HG02678 (cell line): ENCODE measurements at regions not wholly inside any gene's neighbourhood (a gene's known extent, or its start where the extent isn't known, plus 50 kb on each side); places are given as distances from the start of the nearest gene placed in this dataset.
"Not testable (repeated sequence)": the region's sequence is repeated elsewhere in the genome, so short reads cannot be mapped to it uniquely, and the experiment has no call there.

Experiments
- ATAC-seq: cut with Tn5 transposase; IDR thresholded peaks from one replicate; pipeline ENCODE4 v1.9.1; 2021; ENCODE audit warnings: mild to moderate bottlenecking, moderate library complexity; ENCODE audit not compliant: unreplicated experiment

- no peak for ATAC-seq
These were observed 59.2 kb downstream of the IL12A start for GRCh38 chr3:160047876-160048275.

GRCh38 chr3:160049038-160049437 is 60.4 kb downstream of the IL12A start:
- ATAC-seq = no peak

- no peak for ATAC-seq
These were observed 60.9 kb downstream of the IL12A start for GRCh38 chr3:160049565-160049964.

GRCh38 chr3:160049988-160050387 is 61.4 kb downstream of the IL12A start:
- ATAC-seq = no peak

GRCh38 chr3:160052385-160053047 is 63.9 kb downstream of the IL12A start:
- no peak for ATAC-seq

- no peak for ATAC-seq
These were observed 64.4 kb downstream of the IL12A start for GRCh38 chr3:160053048-160053391.

GRCh38 chr3:160054862-160055261 is 66.2 kb downstream of the IL12A start:
- ATAC-seq = not testable (repeated sequence)

GRCh38 chr3:160055659-160056058 is 67.0 kb downstream of the IL12A start:
- ATAC-seq = no peak

GRCh38 chr3:160057331-160057730 is 68.7 kb downstream of the IL12A start:
- no peak for ATAC-seq

- no peak for ATAC-seq
These were observed 71.9 kb downstream of the IL12A start for GRCh38 chr3:160060409-160061027.

- no peak for ATAC-seq
These were observed 72.9 kb downstream of the IL12A start for GRCh38 chr3:160061525-160061924.

- ATAC-seq = no peak
These were observed 76.6 kb downstream of the IL12A start for GRCh38 chr3:160065282-160065681.

- no peak for ATAC-seq
These were observed 77.2 kb downstream of the IL12A start for GRCh38 chr3:160065786-160066185.

- no peak for ATAC-seq
These were observed 81.4 kb downstream of the IL12A start for GRCh38 chr3:160069986-160070385.

GRCh38 chr3:160076519-160076918 is 87.9 kb downstream of the IL12A start:
- no peak for ATAC-seq

- ATAC-seq = no peak
These were observed 89.9 kb downstream of the IL12A start for GRCh38 chr3:160078533-160078932.

GRCh38 chr3:160081958-160082533 is 93.4 kb downstream of the IL12A start:
- ATAC-seq = no peak

GRCh38 chr3:160084998-160085397 is 96.4 kb downstream of the IL12A start:
- no peak for ATAC-seq

- ATAC-seq = no peak
These were observed 100.0 kb downstream of the IL12A start for GRCh38 chr3:160088492-160089137.

- ATAC-seq = no peak
These were observed 102.0 kb downstream of the IL12A start for GRCh38 chr3:160090653-160091052.

GRCh38 chr3:160091441-160091840 is 102.8 kb downstream of the IL12A start:
- ATAC-seq = no peak

- ATAC-seq = no peak
These were observed 104.1 kb downstream of the IL12A start for GRCh38 chr3:160092760-160093159.
